Thoracic aorta (tissue), 2 donors: ENCODE measurements at regions not wholly inside any gene's neighbourhood (a gene's known extent, or its start where the extent isn't known, plus 50 kb on each side); places are given as distances from the start of the nearest gene placed in this dataset.

Experiments
- ATAC-seq: fragments of 150-250 bp; one replicate; pipeline ENCODE4 v1.8.0; 2017; ENCODE audit warnings: low read depth; ENCODE audit not compliant: insufficient number of reproducible peaks, low FRiP score
- DNase-seq: peaks from one replicate; pipeline ENCODE4 v3.0.0-alpha.2; 2020; ENCODE audit warnings: low spot score
- H3K27ac ChIP-seq, 2 donors: fragments of 200-600 bp; sonication (generic); 1 replicate in 1 of 2; 2 replicates in 1 of 2; pipeline ENCODE4 v1.5.1; 2016; ENCODE audit warnings: mild to moderate bottlenecking in 2 of 2, moderate library complexity in 2 of 2
- H3K27me3 ChIP-seq: fragments of 200-600 bp; sonication (generic); replicated peaks from 2 replicates; pipeline ENCODE4 v1.6.0; 2016; ENCODE audit warnings: mild to moderate bottlenecking; ENCODE audit not compliant: insufficient read depth
- H3K36me3 ChIP-seq: fragments of 200-600 bp; sonication (generic); one replicate; pipeline ENCODE4 v1.5.1; 2016
- H3K4me1 ChIP-seq, 2 donors: fragments of 200-600 bp; sonication (generic); 1 replicate in 1 of 2; 2 replicates in 1 of 2; pipeline versions ENCODE4 v1.5.1 to v1.6.0; 2016; ENCODE audit warnings: low read depth in 2 of 2, mild to moderate bottlenecking in 1 of 2; ENCODE audit not compliant: control insufficient read depth in 1 of 2
- H3K4me3 ChIP-seq: fragments of 200-600 bp; sonication (generic); 2 replicates; pipeline ENCODE4 v1.5.1; 2016; ENCODE audit warnings: mild to moderate bottlenecking
- H3K9me3 ChIP-seq: fragments of 200-600 bp; sonication (generic); 2 replicates; pipeline ENCODE4 v1.5.1; 2016
- CTCF ChIP-seq: fragments of 200-600 bp; sonication (generic); IDR thresholded peaks from one replicate; pipeline ENCODE4 v1.5.1; 2019; ENCODE audit warnings: antibody characterized with exemption

GRCh38 chr6:93749191-93749590 lies 329.8 kb upstream of the EPHA7 start:
- TF ChIP-seq CTCF: no peak
- no peak overlapping the region for H3K27ac ChIP-seq
- H3K4me1 ChIP-seq: no peaks in the 10 kb centered on the region
- DNase-seq: no peak
- no peaks in the 10 kb centered on the region for H3K9me3 ChIP-seq
- H3K27me3 ChIP-seq: no peaks in the 10 kb centered on the region
- no peak overlapping the region for H3K4me3 ChIP-seq
- H3K36me3 ChIP-seq: no peaks in the 10 kb centered on the region
- no peak for ATAC-seq

- no peaks in the 10 kb centered on the region for H3K36me3 ChIP-seq
- no peaks in the 10 kb centered on the region for H3K27me3 ChIP-seq
- H3K27ac ChIP-seq: no peak overlapping the region
- H3K4me3 ChIP-seq: no peak overlapping the region
- H3K4me1 ChIP-seq: no peaks in the 10 kb centered on the region
- no peak for DNase-seq
- no peak for ATAC-seq
- H3K9me3 ChIP-seq: no peaks in the 10 kb centered on the region
- no peak for TF ChIP-seq CTCF
Measured at GRCh38 chr6:93746892-93747291, 327.5 kb upstream of the EPHA7 start.

GRCh38 chr6:93745306-93745705 lies 325.9 kb upstream of the EPHA7 start:
- TF ChIP-seq CTCF: no peak
- Histone ChIP-seq H3K27ac (no peak overlapping the region), H3K36me3 (no peaks in the 10 kb centered on the region), H3K4me1 (no peaks in the 10 kb centered on the region), H3K9me3 (no peaks in the 10 kb centered on the region), H3K4me3 (no peak overlapping the region), H3K27me3 (no peaks in the 10 kb centered on the region)
- no peak for DNase-seq
- ATAC-seq: no peak

GRCh38 chr6:93735099-93735498 lies 315.7 kb upstream of the EPHA7 start:
- DNase-seq: no peak
- H3K36me3 ChIP-seq: no peaks in the 10 kb centered on the region
- no peak overlapping the region for H3K4me3 ChIP-seq
- no peaks in the 10 kb centered on the region for H3K9me3 ChIP-seq
- no peaks in the 10 kb centered on the region for H3K4me1 ChIP-seq
- H3K27ac ChIP-seq: no peak overlapping the region
- no peaks in the 10 kb centered on the region for H3K27me3 ChIP-seq
- TF ChIP-seq CTCF: no peak
- ATAC-seq: no peak

GRCh38 chr6:93731306-93731705 lies 311.9 kb upstream of the EPHA7 start:
- Histone ChIP-seq H3K27me3 (no peaks in the 10 kb centered on the region), H3K9me3 (no peaks in the 10 kb centered on the region)

More at GRCh38 chr6:93731306-93731705, 311.9 kb upstream of the EPHA7 start:
- Histone ChIP-seq H3K4me3 (no peak overlapping the region), H3K4me1 (no peaks in the 10 kb centered on the region), H3K36me3 (no peaks in the 10 kb centered on the region), H3K27ac (no peak overlapping the region)
- DNase-seq: no peak
- TF ChIP-seq CTCF: no peak
- no peak for ATAC-seq
